SK-MEL-5 (cell line): ENCODE measurements at regions not wholly inside any gene's neighbourhood (a gene's known extent, or its start where the extent isn't known, plus 50 kb on each side); places are given as distances from the start of the nearest gene placed in this dataset.

Source experiments
- DNase-seq: peaks from one replicate; pipeline ENCODE4 v3.0.0-alpha.2; 2016; ENCODE audit warnings: low read depth, low spot score
- in situ Hi-C: cut with HindIII; loops from 2 replicates; pipeline ENCODE4 v1.10.0; 2016; ENCODE audit warnings: low sequenced_read_pairs, high pct_unique_total_duplicates, low pct_unique_long_range_greater_than_20kb

- in situ Hi-C loops = no loop called here
- no peak for DNase-seq
These were observed 347.3 kb upstream of the CDH4 start for GRCh38 chr20:60904730-60905129.

GRCh38 chr20:60905919-60906318 lies 346.1 kb upstream of the CDH4 start:
- in situ Hi-C loops = no loop called here

GRCh38 chr20:60906555-60906954 lies 345.5 kb upstream of the CDH4 start:
- no peak for DNase-seq
- in situ Hi-C loops = no loop called here

More at GRCh38 chr20:60905919-60906318, 346.1 kb upstream of the CDH4 start:
- DNase-seq = no peak

GRCh38 chr20:60913298-60913697 lies 338.8 kb upstream of the CDH4 start:
- in situ Hi-C loops = no loop called here

GRCh38 chr20:60921022-60921622 lies 330.9 kb upstream of the CDH4 start:
- in situ Hi-C loops = no loop called here
- DNase-seq = no peak

More at GRCh38 chr20:60913298-60913697, 338.8 kb upstream of the CDH4 start:
- DNase-seq = no peak

GRCh38 chr20:60926831-60927230 lies 325.2 kb upstream of the CDH4 start:
- DNase-seq = no peak
- in situ Hi-C loops = no loop called here

- in situ Hi-C loops = no loop called here
- DNase-seq = no peak
These were observed 323.7 kb upstream of the CDH4 start for GRCh38 chr20:60928341-60928740.

GRCh38 chr20:60930023-60930790 lies 321.9 kb upstream of the CDH4 start:
- in situ Hi-C loops = no loop called here
- DNase-seq = no peak

GRCh38 chr20:60931696-60932095 lies 320.4 kb upstream of the CDH4 start:
- in situ Hi-C loops = no loop called here
- no peak for DNase-seq

GRCh38 chr20:60934724-60935123 lies 317.3 kb upstream of the CDH4 start:
- in situ Hi-C loops = no loop called here
- no peak for DNase-seq

GRCh38 chr20:60935971-60936370 lies 316.1 kb upstream of the CDH4 start:
- in situ Hi-C loops = no loop called here
- DNase-seq = peak; percentile 16

GRCh38 chr20:60937585-60937984 lies 314.5 kb upstream of the CDH4 start:
- in situ Hi-C loops = no loop called here

GRCh38 chr20:60941379-60941778 lies 310.7 kb upstream of the CDH4 start:
- no peak for DNase-seq
- in situ Hi-C loops = no loop called here

More at GRCh38 chr20:60937585-60937984, 314.5 kb upstream of the CDH4 start:
- DNase-seq = no peak

GRCh38 chr20:60947819-60948218 lies 304.2 kb upstream of the CDH4 start:
- DNase-seq = no peak
- in situ Hi-C loops = no loop called here

- no peak for DNase-seq
- in situ Hi-C loops = no loop called here
These were observed 303.8 kb upstream of the CDH4 start for GRCh38 chr20:60948224-60948623.

GRCh38 chr20:60950561-60950960 lies 301.5 kb upstream of the CDH4 start:
- no peak for DNase-seq
- in situ Hi-C loops = no loop called here

- in situ Hi-C loops = no loop called here
These were observed 301.1 kb upstream of the CDH4 start for GRCh38 chr20:60950974-60951373.

GRCh38 chr20:60952861-60953260 lies 299.2 kb upstream of the CDH4 start:
- DNase-seq = no peak

More at GRCh38 chr20:60950974-60951373, 301.1 kb upstream of the CDH4 start:
- no peak for DNase-seq

GRCh38 chr20:60953321-60953720 lies 298.7 kb upstream of the CDH4 start:
- in situ Hi-C loops = no loop called here
- no peak for DNase-seq

More at GRCh38 chr20:60952861-60953260, 299.2 kb upstream of the CDH4 start:
- in situ Hi-C loops = no loop called here
